Common myeloid progenitor, CD34-positive (primary cell): ENCODE measurements at regions not wholly inside any gene's neighbourhood (a gene's known extent, or its start where the extent isn't known, plus 50 kb on each side); places are given as distances from the start of the nearest gene placed in this dataset.

ENCODE experiments used
- CTCF ChIA-PET: fragments of 350-600 bp; sonication (Branson Sonifier 250); formaldehyde crosslinking; loops from one replicate; lab custom pipeline; 2021; ENCODE audit warnings: antibody characterized with exemption; lab: Charles Lee
- POLR2A ChIA-PET: fragments of 350-600 bp; sonication (Branson Sonifier 250); formaldehyde crosslinking; loops from one replicate; lab custom pipeline; 2021; ENCODE audit warnings: antibody characterized with exemption; lab: Charles Lee
- DNase-seq, 3 donors: peaks; one replicate each; pipeline versions ENCODE4 v3.0.0 to v3.0.0-alpha.2; 2013
- H3K27ac ChIP-seq, 2 experiments: 1 replicate in 1 of 2; 2 replicates in 1 of 2; pipeline ENCODE4 v1.7.0; 2013; ENCODE audit warnings: inconsistent platforms in 2 of 2, low read length in 2 of 2, mild to moderate bottlenecking in 2 of 2, low read depth in 1 of 2, moderate library complexity in 1 of 2; ENCODE audit not compliant: severe bottlenecking in 2 of 2, insufficient read depth in 1 of 2, poor library complexity in 1 of 2
- H3K27me3 ChIP-seq, 5 experiments: replicated peaks in 2 of 5; 1 replicate in 3 of 5; 2 replicates in 2 of 5; pipeline versions ENCODE4 v1.6.1 to v1.7.0; 2013; ENCODE audit warnings: low read length in 4 of 5, mild to moderate bottlenecking in 2 of 5, moderate library complexity in 2 of 5, inconsistent platforms in 1 of 5; ENCODE audit not compliant: insufficient read depth in 5 of 5, control insufficient read depth in 4 of 5
- H3K36me3 ChIP-seq, 4 experiments: 1 replicate in 2 of 4; 2 replicates in 2 of 4; pipeline versions ENCODE4 v1.6.1 to v1.7.0; 2013; ENCODE audit warnings: low read length in 3 of 4, control low read depth in 1 of 4, mild to moderate bottlenecking in 1 of 4; ENCODE audit not compliant: control insufficient read depth in 4 of 4, insufficient read depth in 4 of 4
- H3K4me1 ChIP-seq, 4 experiments: 1 replicate in 3 of 4; 2 replicates in 1 of 4; pipeline versions ENCODE4 v1.6.1 to v1.7.1; 2013; ENCODE audit warnings: low read length in 3 of 4, mild to moderate bottlenecking in 3 of 4, control low read depth in 1 of 4, inconsistent platforms in 1 of 4, moderate library complexity in 1 of 4; ENCODE audit not compliant: control insufficient read depth in 4 of 4, insufficient read depth in 4 of 4; ENCODE audit errors: control extremely low read depth in 1 of 4
- H3K4me3 ChIP-seq, 7 experiments: 1 replicate in 4 of 7; 2 replicates in 3 of 7; pipeline versions ENCODE4 v1.5.1 to v1.7.0; 2013; ENCODE audit warnings: mild to moderate bottlenecking in 7 of 7, low read length in 6 of 7, moderate library complexity in 6 of 7, inconsistent platforms in 2 of 7, low read depth in 2 of 7, control low read depth in 1 of 7; ENCODE audit not compliant: insufficient read depth in 4 of 7, control insufficient read depth in 1 of 7; ENCODE audit errors: extremely low read depth in 1 of 7
- H3K9me3 ChIP-seq, 5 experiments: 1 replicate in 4 of 5; 2 replicates in 1 of 5; pipeline versions ENCODE4 v1.6.1 to v1.7.1; 2013; ENCODE audit warnings: low read length in 4 of 5, mild to moderate bottlenecking in 2 of 5, inconsistent platforms in 1 of 5, low read depth in 1 of 5, moderate library complexity in 1 of 5; ENCODE audit not compliant: control insufficient read depth in 4 of 5, insufficient read depth in 2 of 5; ENCODE audit errors: control extremely low read depth in 1 of 5
- WGBS: methylation state at CpG from one replicate; pipeline ENCODE4 v1.1.5; 2013; ENCODE audit not compliant: insufficient coverage; 5-methylcytosine and 5-hydroxymethylcytosine counted together

GRCh38 chr14:35482994-35483515 is 50.9 kb upstream of the INSM2 start:
- no peaks in the 10 kb centered on the region for H3K9me3 ChIP-seq
- WGBS: no CpG with 5 or more reads among the region's 1 CpG
- H3K27me3 ChIP-seq: no peaks in the 10 kb centered on the region
- ChIA-PET POLR2A (no interaction called here), CTCF (no interaction called here)
- no peaks in the 10 kb centered on the region for H3K4me1 ChIP-seq
- no peaks in the 10 kb centered on the region for H3K36me3 ChIP-seq
- H3K4me3 ChIP-seq: no peak overlapping the region
- no peak overlapping the region for H3K27ac ChIP-seq
- DNase-seq: no peak
